ENCODE measurements at regions not wholly inside any gene's neighbourhood (a gene's known extent, or its start where the extent isn't known, plus 50 kb on each side); places are given as distances from the start of the nearest gene placed in this dataset.

DNA sequence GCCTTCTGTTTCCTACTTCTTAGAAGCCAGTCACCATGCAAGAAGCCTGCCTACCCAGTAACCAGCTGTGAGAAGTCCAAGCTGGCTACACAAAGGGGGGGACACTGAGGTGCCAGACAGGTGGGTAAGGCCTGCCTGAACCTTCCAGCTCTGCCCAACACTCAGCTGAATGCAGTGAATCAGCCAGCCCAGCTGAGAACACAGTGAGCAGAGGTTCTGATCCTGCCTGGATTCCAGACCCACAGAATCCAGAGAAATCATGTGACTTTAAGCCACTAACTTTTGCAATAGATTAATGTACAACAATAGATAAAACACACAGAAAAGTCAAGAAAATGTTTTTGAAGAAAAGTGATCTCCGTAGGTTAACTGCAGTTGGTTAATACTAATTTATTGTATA, 151.7 kb downstream of the EFNB2 start:
- no peak for DNase-seq (ENCODE audit: low read depth)

DNA sequence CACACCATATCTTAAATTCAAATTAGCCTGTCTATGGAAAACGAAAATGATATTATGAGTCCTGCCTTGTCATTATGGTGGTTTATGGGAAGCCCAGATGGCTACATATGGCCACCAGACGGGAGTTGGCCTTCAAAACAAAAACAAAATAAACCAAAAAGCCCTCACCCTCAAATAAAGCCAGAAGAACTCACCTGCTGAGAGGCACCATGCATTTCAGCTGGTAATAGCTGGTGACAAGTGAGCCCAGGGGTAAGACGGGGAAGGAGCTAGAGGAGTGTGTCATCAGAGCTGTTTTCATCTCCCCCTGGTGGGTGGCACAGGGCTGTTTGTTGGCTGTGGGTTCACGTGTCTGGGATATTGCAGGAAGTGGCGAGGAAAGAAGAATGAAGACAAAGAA, 152.9 kb downstream of the EFNB2 start:
- DNase-seq (ENCODE audit: low read depth), result no peak

DNA sequence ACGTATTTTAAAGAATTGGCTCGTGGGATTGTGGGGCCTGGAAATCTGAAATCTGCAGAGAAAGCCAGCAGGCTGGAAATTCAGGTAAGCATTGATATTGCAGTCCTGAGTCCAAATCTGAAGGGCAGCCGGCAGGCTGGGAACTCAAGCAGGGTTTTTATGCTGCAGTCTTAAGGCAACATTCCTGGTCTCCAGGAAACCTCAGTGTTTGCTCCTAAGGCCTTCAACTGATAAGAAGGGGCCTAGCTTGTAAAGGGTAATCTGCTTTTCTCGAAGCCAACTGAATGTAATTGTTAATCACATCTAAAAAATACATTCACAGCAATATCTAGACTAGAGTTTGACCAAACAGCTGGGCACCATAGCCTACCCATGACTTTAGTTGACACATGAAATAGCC, 154.4 kb downstream of the EFNB2 start:
- no peak for DNase-seq (ENCODE audit: low read depth)

DNA sequence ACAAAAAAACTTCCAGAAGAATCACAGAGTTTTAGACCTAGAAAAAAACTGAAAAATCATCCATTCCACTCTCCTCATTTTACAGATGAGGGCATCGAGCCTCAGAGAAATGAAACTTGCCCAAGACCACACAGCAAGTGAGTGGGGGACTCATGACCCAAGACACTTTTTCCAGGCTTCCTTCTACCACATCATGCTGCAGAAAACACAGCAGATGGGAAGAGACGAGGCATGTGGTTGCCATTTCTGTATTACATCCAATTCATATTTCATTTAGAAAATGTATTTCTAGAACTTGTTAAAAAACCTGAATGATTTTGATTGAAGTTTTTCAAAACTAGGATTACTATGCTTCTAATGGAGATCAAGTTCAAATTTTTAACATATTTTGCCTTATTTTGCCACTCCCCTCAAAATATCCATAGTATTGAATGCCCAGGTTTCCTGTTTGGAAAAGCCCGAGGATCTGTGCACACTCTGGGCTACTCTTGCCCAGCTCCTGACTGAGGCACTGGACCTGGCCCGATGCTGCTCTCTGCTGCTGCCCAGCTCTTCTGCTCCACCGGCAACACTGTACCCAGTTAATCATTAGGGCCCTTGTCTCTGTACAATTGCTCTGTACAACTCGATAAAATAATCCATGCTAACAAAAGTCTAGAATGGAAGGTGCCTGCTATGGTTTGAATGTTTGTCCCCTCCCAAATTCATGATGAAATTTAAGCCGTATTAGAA, 157.4 kb downstream of the EFNB2 start:
- DNase-seq (ENCODE audit: low read depth), result no peak

DNA sequence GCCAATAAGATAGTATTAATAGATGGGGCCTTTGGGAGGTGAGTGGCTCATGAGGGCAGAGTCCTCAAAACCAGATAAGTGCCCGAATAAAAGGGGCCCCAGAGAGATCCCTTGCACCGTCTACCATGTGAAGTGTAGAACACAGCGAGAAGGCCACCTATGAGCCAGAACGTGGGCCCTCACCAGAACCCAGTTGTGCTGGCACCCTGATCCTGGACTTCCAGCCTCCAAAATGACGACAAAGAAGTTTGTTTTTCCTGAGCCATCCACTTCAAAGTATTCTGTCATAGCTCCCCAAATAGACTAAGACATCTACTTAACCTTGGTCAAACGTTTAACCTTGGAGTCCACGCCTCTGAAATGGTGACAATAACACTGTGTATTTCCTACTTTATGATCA, 158.1 kb downstream of the EFNB2 start:
- DNase-seq (ENCODE audit: low read depth), result no peak

DNA sequence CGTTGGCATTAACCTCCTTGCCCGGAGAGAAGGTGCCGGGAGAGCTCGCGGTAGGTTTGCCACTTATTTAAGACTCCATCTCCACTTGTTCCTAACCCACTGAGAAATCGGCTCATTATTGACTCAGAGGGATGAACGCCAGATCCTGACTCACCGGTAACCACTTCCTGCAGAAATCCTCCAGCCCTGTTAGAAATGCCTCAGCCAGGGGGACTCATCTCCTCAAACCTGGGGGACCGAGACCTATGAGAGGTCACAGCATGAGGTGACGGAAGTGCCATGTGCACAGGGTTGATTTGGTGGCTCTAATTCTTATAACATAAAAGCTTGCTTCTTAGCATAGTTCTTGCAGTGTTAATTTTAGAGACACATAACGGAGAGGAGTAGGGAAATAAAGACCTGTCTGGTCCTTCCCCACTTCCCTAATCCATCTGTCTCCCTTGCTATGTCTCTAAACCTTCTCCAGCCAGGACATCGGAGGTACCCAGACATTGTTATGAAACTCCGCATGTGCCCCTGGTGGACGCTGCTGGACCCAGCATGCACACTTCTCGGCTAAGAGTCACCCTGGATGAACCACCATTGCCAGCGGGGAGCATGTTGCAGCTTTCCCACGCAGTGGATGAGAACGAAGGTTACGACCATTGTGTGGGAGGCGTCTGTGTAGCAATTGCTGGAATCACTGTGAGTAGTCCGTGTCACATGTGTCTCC, 158.9 kb downstream of the EFNB2 start:
- DNase-seq (ENCODE audit: low read depth), result no peak

DNA sequence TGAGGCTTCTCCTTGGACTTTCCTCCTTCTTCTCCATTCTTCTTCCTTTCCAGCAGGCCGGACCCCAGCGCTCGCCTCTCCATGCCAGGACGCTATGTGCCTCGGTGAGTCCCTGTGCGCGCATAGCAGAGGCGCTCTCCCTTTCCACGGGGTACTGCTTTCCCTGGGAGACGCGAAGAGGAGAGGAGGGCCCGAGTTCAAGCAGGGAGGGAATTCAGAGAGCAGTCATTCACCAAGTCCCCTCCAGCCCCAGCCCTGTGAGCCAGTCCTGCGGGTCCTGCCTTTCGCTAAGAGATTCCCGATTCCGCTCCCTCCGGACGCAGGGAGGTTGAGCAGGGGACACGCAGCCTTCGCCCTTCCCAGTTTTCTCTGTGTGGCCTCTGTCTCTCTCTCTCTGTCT, 160.4 kb downstream of the EFNB2 start:
- DNase-seq (ENCODE audit: low read depth), result no peak

DNA sequence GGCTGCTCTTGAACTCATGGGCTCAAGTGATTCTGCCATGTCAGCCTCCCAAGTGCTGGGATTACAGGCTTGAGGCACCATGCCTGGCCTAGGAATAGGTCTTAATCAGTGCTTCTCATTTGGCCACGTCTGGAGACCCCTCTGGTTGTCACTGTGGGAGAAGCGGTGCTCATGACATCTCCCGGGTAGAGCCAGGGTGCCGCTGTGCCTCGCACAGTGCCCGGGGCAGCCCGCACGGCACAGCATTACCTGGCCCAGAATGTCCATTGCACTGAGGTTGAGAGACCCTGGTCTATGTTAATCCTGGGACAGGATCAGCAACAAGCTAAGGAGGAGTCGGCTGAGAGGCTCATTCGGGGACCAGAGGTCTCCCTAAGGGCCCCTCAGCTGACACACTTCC, 160.8 kb downstream of the EFNB2 start:
- no peak for DNase-seq (ENCODE audit: low read depth)

DNA sequence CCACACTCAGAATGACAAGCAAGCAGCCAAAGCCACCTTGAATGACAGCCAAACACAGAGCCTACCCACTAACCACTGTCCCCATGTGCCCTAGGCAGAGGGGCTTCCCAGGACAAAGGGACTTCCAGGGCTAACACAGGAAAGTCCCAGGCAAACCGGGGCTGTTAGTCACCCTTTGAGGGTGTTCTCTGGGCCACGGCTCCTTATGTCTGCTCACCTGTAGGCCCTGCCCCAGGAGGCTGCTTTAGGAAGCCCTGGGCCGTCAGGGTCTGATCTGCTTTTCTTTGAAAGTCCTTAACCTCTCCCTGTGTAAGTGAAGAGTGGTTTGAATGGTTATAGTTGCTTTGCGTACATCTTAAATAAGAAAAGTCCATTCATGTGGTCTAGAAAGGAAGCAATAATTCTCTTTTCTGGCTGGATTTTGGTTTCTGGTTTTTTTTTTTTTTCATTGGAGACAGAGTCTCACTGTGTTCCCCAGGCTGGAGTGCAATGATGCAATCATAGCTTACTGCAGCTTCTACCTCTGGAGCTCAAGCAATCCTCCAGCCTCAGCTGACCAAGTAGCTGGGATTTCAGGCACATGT, 161.4 kb downstream of the EFNB2 start:
- no peak for DNase-seq (ENCODE audit: low read depth)

DNA sequence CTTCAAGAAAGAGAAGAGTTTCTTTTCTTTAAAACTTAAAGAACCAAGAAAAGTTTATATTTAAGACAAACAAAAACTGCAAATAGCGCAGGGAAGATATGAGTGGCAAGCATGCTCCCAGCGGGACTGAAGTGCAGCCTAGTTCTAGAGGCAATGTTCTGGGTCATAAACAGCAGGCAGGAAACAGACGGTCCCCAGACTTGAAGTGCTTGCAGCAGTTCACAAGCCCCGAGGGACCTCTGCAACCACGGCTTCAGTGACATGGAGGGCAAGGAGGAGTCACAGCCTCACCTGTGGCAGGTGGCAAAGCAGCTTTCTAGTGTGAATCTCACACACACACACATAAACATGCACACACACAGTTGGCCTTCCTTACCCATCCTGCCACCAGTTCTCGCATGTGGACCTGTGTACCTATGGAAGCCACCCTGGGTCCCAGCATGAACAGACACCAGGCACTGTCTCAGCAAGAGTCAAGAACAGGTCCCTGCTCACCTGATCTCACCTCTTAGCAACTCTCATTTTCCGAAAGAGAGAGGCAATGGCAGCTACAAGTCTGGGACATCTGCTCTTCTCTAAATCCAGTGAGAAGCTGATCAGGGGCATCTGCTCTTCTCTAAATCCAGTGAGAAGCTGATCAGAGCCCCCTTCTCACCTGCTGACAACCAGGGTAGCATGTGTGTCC, 162.0 kb downstream of the EFNB2 start:
- no peak for DNase-seq (ENCODE audit: low read depth)

DNA sequence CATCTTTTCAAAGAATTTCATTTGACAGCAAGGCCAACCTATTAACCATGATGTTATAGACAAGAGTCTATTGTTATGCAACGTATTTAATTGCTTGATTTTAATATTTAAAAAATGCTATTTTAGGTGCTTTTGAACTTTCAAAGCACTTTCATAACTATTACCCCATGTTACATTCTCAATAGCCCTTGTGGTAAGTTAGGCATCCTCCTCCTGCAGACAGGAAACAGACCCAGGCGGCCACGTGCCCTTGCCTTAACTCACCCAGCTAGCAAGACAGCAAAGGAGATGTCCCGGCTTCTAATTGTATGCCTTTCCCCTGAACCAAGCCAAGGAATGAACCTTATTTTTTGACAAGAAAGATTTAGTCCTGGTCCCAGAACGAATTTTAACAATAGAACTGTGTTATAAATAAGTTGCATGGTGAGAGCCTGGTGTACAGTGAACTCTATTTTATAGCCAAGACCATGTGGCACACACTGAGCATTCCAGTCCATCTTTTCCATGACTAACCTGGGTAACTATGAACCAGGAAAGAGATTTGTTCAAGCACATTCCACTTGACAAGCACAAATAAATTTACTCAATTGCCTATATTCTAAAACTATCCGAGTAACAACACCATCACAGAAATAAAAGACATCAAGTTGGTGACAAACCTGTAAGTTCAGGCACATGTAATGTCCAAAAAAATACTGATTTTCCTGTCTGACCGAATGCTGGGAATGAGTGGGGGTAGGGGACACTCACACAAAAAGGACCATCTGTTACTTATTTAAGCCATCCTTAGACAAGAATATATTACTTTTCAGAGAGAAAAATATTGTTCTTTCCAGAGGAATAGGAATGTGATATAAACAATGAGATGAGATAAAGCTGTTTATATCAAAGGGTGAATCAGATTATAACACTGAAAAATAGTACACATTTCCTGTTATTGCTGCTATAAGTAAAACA, 163.0 kb downstream of the EFNB2 start:
- no peak for DNase-seq (ENCODE audit: low read depth)

DNA sequence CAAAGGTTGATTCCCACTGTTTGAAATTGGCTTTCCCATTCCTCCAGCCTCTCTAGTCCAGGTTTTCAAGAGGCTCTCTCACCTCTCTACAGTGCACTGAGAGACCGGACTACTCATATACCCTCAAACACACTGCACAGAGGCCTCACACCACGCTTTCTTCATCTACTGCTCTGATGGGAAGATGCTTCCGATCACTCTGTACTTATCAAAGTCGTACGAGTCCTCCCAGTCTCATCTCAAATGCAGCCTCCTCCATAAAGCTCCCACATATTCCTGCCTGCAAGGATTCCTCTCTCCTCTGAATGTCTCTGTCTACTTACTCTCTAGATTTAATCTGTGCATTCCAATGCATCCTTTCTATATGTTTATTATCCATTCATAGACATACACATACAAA, 164.4 kb downstream of the EFNB2 start:
- no peak for DNase-seq (ENCODE audit: low read depth)

DNA sequence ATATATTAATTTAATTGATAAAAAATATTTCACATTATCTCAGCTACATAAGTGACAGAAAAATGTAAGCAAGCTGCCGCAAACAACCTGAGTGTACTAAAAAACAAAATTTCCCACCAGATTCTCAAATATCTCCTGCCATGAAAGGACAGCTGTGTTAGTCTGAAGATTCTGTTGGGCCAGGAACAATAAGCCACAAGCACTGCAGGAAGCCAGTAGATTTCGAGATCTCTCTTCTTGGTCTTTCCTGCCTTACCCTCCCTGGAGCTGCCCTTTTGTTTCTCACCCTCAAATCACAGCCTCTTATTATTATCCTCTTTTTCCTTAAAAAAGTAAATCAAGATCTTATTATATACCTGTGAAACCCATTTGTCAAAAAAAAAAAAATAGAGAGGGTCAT, 165.6 kb downstream of the EFNB2 start:
- DNase-seq (ENCODE audit: low read depth), result no peak

DNA sequence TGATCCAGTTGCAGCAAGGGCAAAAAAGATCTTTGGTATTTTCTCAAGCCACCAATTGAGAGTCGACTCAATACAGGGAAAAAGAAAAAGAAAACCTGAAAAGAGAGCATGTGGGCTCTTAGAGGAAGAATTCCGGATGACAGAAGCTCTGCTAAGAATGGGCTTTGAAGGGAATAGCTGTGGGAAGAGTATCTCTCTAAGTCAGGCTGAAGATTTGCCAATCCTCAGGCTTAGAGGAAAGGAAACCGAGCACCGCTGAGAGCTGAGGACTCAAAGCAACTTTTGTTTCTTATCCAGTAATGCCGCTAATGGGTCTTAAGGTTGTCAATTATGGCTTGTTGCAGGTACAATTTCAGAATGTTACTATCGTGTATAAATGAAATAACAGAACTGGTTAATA, 166.4 kb downstream of the EFNB2 start:
- DNase-seq (ENCODE audit: low read depth), result no peak

DNA sequence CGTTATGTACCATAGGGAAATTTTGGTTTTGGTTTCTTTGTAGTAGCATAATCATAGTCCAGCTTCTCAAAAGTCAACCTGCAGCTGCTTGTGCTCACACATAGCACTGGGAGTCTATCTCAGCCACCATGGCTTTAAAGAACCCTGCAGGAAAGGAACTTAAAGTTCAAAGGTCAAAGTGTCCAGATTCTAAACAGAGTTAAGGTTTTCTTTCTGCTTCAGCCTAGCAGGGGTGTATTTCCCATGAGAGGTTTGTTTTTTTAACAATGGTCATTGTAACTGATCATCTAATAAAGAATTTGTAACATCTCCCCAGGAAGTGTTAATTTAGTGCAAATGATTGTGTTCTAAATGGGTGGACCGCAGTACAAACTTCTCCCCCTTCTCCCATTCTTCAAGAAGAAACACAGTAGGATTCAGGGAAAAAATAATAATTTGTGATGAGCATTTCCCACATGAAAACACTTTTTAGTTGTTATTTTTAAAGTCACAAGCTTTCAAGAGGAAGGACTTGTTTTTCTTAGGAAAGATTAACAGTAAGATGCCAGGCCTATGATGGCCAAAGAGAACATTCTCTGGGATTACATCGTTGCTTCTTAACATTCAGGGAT, 168.0 kb downstream of the EFNB2 start:
- DNase-seq (ENCODE audit: low read depth), result no peak

DNA sequence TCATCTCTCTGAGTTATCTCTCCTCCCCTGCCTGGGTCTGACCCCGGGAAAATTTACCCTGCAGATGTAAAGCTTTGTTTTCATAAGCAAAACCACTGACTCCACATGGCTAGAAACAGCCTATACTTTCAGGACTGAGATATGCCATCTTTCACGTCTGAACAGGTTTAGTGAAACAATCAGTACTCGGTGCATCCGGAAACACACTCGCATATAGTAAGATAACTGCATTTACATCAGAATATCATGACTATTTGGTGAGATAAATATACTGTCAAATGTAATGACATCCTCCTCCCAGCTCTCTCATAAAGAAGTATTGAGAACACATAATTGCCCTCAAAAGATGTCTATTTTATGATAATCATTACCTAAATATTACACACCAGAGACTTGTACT, 172.8 kb downstream of the EFNB2 start:
- no peak for DNase-seq (ENCODE audit: low read depth)

DNA sequence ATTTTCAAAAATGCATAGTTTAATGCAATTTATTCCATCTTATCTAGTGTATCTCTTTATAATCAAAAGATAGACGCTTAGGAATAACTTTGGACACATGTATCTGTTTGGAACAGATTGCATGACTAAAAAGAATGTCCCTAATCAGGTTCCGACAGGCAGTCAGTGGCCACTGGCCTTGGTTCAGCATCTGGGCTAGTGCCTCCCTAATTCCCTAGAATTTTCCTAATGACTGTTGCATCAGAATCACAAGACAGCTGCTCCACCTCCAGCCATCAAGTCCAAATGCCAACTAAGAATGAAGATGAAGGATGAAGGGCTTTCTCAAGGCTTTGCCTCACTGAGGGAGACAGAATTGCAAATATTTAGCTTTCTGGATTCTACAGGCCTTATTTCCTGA, 173.8 kb downstream of the EFNB2 start:
- DNase-seq (ENCODE audit: low read depth), result no peak

DNA sequence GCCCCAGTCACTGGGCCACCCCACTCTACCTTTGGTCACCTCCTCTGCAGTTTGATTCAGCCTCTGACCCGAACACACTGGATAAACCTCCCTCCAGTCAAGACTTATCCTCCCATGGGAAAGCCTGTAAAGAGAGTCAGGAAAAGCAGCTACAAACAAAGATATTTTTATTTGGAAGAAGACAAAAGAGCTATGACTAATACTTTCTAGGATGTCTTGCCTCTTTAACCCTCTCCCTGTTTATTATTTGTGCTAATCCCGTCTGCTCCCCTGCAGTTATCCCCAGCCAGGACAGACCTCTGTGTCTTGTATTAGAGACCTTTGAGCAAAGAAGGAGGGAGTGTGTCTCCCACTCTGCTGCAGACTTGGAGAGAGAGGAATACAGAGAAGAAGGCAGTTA, 178.3 kb downstream of the EFNB2 start:
- DNase-seq (ENCODE audit: low read depth), result no peak

DNA sequence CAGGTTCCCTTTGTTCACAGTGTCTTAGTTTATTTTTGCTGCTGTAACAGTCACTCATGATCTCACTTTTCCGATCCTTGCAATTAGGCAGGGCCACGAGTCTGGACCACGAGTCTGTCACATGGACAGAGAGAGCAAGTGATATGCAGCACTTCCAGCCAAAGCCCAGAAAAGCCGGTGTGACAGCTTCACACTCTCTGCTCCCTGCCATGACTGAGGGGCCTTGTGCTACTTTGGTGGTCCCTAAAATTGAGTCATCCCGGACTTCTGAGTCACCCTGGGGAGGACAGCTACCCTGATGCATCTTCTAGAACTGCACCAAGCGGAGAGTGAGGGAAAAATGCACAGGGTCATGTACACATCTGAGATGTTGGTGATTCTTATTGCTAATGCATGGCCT, 179.6 kb downstream of the EFNB2 start:
- no peak for DNase-seq (ENCODE audit: low read depth)

DNA sequence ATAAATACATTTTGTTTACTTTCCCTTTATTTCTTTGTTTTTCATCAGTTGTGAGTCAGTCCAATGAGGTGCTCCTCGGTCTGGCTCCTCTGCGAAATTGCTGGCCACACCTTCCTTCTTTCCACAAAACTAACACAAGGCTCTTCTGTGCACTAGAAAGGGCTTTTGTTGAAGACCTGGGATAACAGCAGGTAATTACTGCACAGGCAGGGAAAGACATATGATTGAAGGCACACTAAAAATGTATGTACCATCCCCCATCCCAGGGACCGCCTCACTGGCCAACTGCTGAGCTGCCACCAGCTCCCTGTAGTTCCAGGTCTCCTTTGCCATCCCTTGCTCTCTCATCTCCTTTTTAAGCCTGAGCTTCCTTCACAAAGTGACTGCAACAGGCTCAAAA, 180.5 kb downstream of the EFNB2 start:
- no peak for DNase-seq (ENCODE audit: low read depth)

DNA sequence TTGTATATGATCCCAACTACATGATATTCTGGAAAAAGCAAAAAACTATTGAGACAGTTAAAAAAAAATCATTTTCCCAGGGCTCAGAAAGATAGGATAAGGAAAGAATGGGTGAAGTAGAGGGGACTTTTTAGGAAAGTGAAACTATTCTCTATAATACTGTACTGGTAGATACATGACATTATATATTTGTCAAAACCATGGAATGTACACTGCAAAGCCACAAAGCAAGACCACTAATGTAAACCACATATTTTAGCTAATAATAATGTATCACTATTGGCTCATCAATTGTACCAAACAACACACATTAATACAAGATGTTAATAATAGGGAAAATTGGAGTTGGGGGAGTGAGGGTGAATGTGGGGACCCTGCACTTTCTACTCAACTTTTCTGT, 182.6 kb downstream of the EFNB2 start:
- no peak for DNase-seq (ENCODE audit: low read depth)

Data from forelimb muscle (tissue), 1 donor.